GM10248 (cell line): ENCODE measurements at regions not wholly inside any gene's neighbourhood (a gene's known extent, or its start where the extent isn't known, plus 50 kb on each side); places are given as distances from the start of the nearest gene placed in this dataset.
"Not testable (repeated sequence)": the region's sequence is repeated elsewhere in the genome, so short reads cannot be mapped to it uniquely, and the experiment has no call there.

Experiments
- CTCF ChIA-PET: fragments of 300-600 bp; sonication (Branson Sonifier 250); formaldehyde crosslinking; extraction: SDS; loops from one replicate; lab custom pipeline; 2021; ENCODE audit warnings: antibody characterized with exemption; lab: Yijun Ruan, JAX
- POLR2A ChIA-PET: fragments of 350-650 bp; sonication (Branson Sonifier 250); formaldehyde crosslinking; extraction: SDS; loops from one replicate; lab custom pipeline; 2020; ENCODE audit warnings: antibody characterized with exemption; lab: Yijun Ruan, JAX
- DNase-seq: peaks from one replicate; pipeline ENCODE4 v3.0.0; 2012; ENCODE audit errors: extremely low spot score
- CTCF ChIP-seq: IDR thresholded peaks from 2 replicates; pipeline ENCODE4 v1.5.1; 2012; ENCODE audit warnings: mild to moderate bottlenecking, low read depth; ENCODE audit errors: extremely low read depth, missing control alignments, control extremely low read depth

GRCh38 chr10:35824704-35825103, 182.6 kb upstream of the FZD8 start:
- no peak for DNase-seq
- POLR2A ChIA-PET: no interaction called here
- CTCF ChIA-PET: interaction anchor here (1.2 to 1.6 kb wide), 2 partner anchors 14 to 15 kb away, joined by 3 to 4 read pairs; no protein-coding TSS in a partner anchor

GRCh38 chr10:35822316-35822715, 180.2 kb upstream of the FZD8 start:
- TF ChIP-seq CTCF: no peak
- DNase-seq: no peak
- ChIA-PET CTCF (interaction anchor here (1.1 kb wide), 1 partner anchor 12 kb away, joined by 3 read pairs; no protein-coding TSS in a partner anchor), POLR2A (no interaction called here)

More at GRCh38 chr10:35824704-35825103, 182.6 kb upstream of the FZD8 start:
- TF ChIP-seq CTCF: no peak

GRCh38 chr10:35821339-35821911, 179.3 kb upstream of the FZD8 start:
- POLR2A ChIA-PET: no interaction called here
- CTCF ChIA-PET: interaction anchor here (0.9 kb wide), 1 partner anchor 13 kb away, joined by 5 read pairs; no protein-coding TSS in a partner anchor
- no peak for DNase-seq
- no peak for TF ChIP-seq CTCF

- no peak for DNase-seq
- ChIA-PET POLR2A (no interaction called here), CTCF (no interaction called here)
- no peak for TF ChIP-seq CTCF
Observed at GRCh38 chr10:35819736-35820135, 177.6 kb upstream of the FZD8 start.

- no peak for DNase-seq
- no peak for TF ChIP-seq CTCF
- ChIA-PET POLR2A (no interaction called here), CTCF (no interaction called here)
Observed at GRCh38 chr10:35819011-35819410, 176.9 kb upstream of the FZD8 start.

- POLR2A ChIA-PET, CTCF ChIA-PET, DNase-seq: not testable (repeated sequence)
Observed at GRCh38 chr10:35817109-35817508, 175.0 kb upstream of the FZD8 start.

- no peak for DNase-seq
- no peak for TF ChIP-seq CTCF
- ChIA-PET CTCF (no interaction called here), POLR2A (no interaction called here)
Observed at GRCh38 chr10:35813219-35813618, 171.1 kb upstream of the FZD8 start.
